GM19463 (cell line): ENCODE measurements at regions not wholly inside any gene's neighbourhood (a gene's known extent, or its start where the extent isn't known, plus 50 kb on each side); places are given as distances from the start of the nearest gene placed in this dataset.
"Not testable (repeated sequence)": the region's sequence is repeated elsewhere in the genome, so short reads cannot be mapped to it uniquely, and the experiment has no call there.

Source experiments
- ATAC-seq: cut with Tn5 transposase; IDR thresholded peaks from one replicate; pipeline ENCODE4 v1.9.1; 2021; ENCODE audit warnings: mild to moderate bottlenecking, moderate library complexity; ENCODE audit not compliant: unreplicated experiment

DNA sequence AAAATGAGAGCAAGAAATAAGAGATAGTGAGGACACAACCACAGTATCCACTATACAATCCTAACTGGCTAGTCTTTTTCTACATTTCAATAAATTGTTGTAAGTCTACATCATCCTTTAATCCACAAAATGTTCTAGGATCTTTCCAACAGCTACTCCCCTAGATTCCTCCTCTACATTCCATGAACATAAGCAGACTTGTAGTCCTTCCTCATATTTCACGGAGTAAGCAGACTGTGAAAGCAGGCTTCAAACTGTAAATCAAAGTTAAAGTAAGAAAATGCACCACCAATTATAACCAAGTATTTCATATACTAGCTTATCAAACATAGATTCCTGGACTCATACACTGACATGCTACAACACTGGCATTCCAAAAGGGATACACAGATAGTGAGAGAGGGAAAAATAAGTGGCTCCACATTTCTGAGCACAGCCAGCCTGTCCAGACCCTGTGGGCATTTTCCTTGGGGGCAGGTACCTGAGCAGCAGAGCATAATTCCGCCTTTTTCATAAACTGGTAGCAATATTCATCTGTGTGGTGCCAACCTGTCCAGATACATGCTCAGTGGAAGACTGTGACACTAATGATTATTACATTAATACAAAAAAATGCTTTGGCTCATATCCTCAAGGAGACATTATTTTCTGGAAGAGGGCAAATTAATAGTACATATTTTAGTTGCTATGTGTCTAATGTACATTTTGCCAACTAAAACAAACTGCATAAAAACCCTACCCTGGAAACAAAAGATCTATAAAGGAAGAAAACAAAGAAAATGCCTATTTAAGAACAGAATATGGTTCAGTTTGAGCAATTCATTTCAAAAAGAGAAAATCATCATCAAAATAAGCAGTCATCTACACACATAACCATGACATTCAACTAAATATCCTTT, 113.3 kb upstream of the FSCB start:
- ATAC-seq, result no peak

- ATAC-seq, result no peak
These were observed 109.1 kb upstream of the FSCB start for GRCh38 chr14:44616204-44616603.

DNA sequence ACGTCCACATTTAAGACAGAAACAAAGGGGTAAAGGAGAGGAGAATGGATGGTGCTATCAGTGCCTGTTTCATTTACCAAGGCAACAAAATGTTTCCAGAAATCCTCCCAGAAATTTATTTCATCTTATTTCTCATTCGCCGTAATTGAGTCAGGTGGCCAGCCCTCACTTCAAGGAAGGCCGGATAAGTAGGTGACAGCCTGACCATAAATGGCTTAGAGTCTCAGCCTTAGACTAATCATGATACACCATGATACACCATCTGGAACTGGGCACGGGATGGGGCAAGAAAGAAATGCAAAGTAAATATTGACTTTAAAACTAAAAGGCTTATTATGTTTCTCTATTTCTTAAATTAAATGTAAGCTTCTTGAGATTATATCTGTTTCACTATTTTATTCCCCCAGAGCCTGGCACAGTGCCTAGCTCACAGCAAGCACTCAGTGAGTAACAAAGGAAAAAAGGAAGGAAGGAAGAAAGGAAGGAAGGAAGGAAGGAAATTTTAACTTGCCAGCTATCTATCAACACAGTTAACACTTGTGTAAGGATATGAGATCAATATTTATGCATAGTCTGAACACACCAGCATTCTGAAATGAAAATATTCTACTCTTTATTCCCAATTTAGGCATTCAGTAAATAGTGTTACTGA, 106.1 kb upstream of the FSCB start:
- no peak for ATAC-seq

DNA sequence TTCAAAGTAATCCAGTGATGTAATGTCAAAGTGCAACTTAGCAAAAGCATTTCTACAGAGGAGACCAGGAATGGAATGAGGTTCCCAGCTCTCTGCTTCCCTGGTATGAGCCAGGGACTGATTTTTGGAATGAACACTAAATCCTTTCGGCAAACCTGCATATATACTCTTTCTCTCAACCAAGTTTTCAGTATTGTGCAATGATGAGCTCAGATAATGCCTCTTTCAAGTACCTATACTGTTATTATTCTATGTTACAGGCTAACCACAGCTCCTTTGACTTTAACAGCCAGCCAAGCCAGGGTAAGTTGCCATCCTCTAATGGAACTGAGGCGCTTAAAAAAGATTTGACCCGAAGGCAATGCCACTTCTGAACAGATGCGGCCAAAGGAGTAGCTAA, 104.9 kb upstream of the FSCB start:
- no peak for ATAC-seq

GRCh38 chr14:44609876-44610510, 102.9 kb upstream of the FSCB start:
- ATAC-seq, result no peak

- no peak for ATAC-seq
These were observed 102.1 kb upstream of the FSCB start for GRCh38 chr14:44609201-44609600.

DNA sequence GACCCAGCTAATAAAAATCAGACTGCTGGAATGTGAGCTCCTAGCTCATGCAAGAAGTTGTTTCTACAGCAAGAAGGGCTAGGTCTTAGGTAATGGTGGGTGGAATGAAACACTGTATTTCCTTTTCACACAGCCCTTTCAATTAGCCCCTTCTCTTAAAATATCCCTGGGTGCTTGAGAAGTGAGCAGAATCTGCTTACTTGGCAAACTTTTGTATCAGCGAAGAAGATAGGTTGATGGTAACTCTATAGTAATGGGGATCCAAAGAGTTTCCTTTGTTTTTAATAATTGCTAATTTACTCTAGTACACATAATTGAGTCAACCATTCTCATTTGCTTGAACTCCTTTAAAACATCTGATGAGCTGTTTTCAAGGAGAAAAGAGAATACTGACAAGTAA, 100.6 kb upstream of the FSCB start:
- no peak for ATAC-seq

DNA sequence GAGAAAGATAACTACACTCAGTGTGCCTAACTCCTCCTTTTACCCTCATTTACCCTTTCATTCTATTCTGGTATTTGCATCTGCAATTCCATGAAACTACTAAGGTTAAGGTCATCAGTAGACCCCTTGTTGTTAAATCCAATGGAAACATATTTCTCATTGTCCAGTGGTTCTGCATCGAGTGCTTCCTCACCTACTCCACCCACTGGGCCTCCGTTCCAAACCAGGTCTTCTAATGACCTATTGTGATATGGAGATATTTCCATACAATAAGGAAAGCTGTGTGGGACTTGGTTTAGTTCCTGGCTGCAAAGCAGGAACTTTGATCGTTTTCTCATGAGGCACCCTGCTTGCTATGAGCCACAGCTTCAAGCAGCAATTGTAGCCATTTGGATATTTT, 99.5 kb upstream of the FSCB start:
- no peak for ATAC-seq

GRCh38 chr14:44601266-44601665, 94.2 kb upstream of the FSCB start:
- not testable (repeated sequence) for ATAC-seq

- no peak for ATAC-seq
These were observed 82.1 kb upstream of the FSCB start for GRCh38 chr14:44589180-44589579.

DNA sequence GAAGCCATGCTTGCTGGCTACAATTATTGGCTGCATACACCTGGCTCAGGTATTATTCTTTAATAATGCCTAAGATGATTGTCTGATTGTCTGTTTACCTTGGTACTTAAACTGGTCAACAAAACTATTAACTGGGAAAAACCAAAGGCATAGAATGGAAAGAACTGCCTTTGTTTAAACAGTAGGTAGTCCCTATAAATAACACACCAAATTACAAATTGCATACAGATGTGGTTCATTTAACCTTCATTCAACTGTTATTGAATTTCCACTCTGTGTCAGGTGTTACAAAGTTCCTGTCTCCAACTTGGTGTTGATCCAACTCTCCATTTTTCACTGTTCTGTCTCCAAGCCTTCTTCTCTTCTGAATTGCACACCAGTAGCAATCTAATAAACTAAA, 79.8 kb upstream of the FSCB start:
- ATAC-seq, result no peak

DNA sequence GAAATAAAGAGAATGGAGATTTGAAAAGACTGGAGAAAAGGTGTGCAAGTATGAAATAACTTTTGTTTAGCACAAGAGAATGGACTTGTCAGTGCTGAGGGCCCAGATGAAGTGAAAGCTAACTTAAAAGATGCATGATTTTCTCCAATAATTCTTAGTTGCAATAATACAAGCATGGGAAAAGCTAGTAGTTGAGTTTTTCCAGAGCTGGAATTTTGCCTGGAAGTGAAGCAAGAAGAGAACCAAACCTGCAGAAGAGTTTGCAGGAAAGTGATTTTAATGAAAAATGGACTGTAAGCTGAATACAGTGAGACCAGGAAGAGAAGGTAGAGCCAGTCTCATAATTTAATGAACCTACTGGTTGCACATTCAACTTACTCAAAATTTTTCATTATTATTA, 69.3 kb upstream of the FSCB start:
- no peak for ATAC-seq

DNA sequence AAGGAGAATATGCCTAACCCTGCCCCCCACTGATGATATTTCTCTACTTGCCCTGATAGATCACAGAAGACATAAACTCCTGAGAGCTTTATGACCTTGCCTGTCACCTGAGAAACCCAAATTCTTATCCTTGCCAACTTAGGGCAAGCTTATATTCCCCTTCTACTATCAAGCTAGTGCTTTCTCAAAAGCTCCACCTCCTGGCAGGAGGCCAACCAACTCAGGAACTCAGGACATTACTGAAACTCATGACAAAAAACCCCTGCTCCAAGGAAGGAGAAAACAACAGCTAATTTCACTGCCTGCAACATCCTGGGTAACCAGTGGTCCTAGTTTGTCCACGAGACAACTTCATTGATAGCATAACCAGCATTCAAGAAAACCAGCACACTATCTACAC, 60.9 kb upstream of the FSCB start:
- no peak for ATAC-seq

GRCh38 chr14:44565968-44566367, 58.9 kb upstream of the FSCB start:
- ATAC-seq, result no peak

DNA sequence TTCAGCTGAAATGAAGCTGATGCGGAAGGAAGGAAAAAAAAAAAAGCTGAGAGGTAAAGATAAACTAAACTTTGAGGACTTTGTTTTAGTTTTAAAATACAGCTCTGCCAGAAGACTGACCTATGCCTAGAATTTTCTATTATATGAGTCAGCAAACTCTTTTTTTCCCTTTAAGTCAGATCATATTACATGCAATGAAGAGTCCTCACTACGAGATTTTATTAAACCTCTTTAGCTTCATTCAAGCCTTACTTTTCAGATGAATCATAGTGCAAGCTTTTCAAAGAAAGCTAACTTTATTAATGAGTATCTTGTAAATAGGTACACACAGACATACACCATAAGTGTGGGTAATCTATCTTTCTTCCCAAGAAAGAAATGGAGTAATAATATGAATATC, 57.8 kb upstream of the FSCB start:
- ATAC-seq, result no peak
